OCI-LY1 (cell line): ENCODE measurements at regions not wholly inside any gene's neighbourhood (a gene's known extent, or its start where the extent isn't known, plus 50 kb on each side); places are given as distances from the start of the nearest gene placed in this dataset.

ENCODE experiments used
- H2AFZ ChIP-seq: fragments of 200-600 bp; sonication (generic), shearing (Covaris generic); 2 replicates; pipeline ENCODE4 v1.6.0; 2014; ENCODE audit warnings: antibody characterized with exemption, mild to moderate bottlenecking, low read length
- H3F3A ChIP-seq: fragments of 200-600 bp; sonication (generic), shearing (Covaris generic); 2 replicates; pipeline ENCODE4 v1.6.0; 2014; ENCODE audit warnings: mild to moderate bottlenecking, antibody characterized with exemption, low read length, moderate library complexity; ENCODE audit not compliant: insufficient read depth
- H3K27ac ChIP-seq: fragments of 200-600 bp; sonication (generic); 2 replicates; pipeline ENCODE4 v1.5.1; 2014; ENCODE audit warnings: low read length, mixed run types, mild to moderate bottlenecking, low read depth; ENCODE audit not compliant: poor library complexity, severe bottlenecking
- H3K27me3 ChIP-seq: fragments of 200-600 bp; sonication (generic); 2 replicates; pipeline ENCODE4 v1.6.0; 2014; ENCODE audit warnings: antibody characterized with exemption, mild to moderate bottlenecking, low read length, moderate library complexity; ENCODE audit not compliant: insufficient read depth
- H3K36me3 ChIP-seq: fragments of 200-600 bp; sonication (generic); 2 replicates; pipeline ENCODE4 v1.6.1; 2014; ENCODE audit warnings: mild to moderate bottlenecking, antibody characterized with exemption, low read length, moderate library complexity, mixed read lengths; ENCODE audit not compliant: insufficient read depth
- H3K4me1 ChIP-seq: fragments of 200-600 bp; sonication (generic); 2 replicates; pipeline ENCODE4 v1.5.1; 2014; ENCODE audit warnings: mild to moderate bottlenecking, low read length, moderate library complexity; ENCODE audit not compliant: insufficient read depth, severe bottlenecking
- H3K4me2 ChIP-seq: fragments of 200-600 bp; sonication (generic), shearing (Covaris generic); 2 replicates; pipeline ENCODE4 v1.6.1; 2014; ENCODE audit warnings: low read length
- H3K4me3 ChIP-seq: fragments of 200-600 bp; sonication (generic); 2 replicates; pipeline ENCODE4 v1.5.1; 2014; ENCODE audit warnings: low read length, low read depth, mild to moderate bottlenecking, mixed read lengths; ENCODE audit not compliant: poor library complexity, severe bottlenecking
- H3K79me2 ChIP-seq: fragments of 200-600 bp; shearing (Covaris generic); 2 replicates; pipeline ENCODE4 v1.6.1; 2016; ENCODE audit warnings: mixed run types, low read length, mixed read lengths; ENCODE audit not compliant: insufficient read depth
- H3K9ac ChIP-seq: fragments of 200-600 bp; sonication (generic), shearing (Covaris generic); 2 replicates; pipeline ENCODE4 v1.6.1; 2014; ENCODE audit warnings: mild to moderate bottlenecking, low read length, mixed read lengths
- H3K9me2 ChIP-seq: fragments of 200-600 bp; sonication (generic), shearing (Covaris generic); 2 replicates; pipeline ENCODE4 v1.6.1; 2014; ENCODE audit warnings: low read depth, mild to moderate bottlenecking, low read length, mixed read lengths
- H3K9me3 ChIP-seq: fragments of 200-600 bp; shearing (Covaris generic); 2 replicates; pipeline ENCODE4 v1.6.1; 2014; ENCODE audit warnings: low read length, mixed read lengths
- H4K20me1 ChIP-seq: fragments of 200-600 bp; sonication (generic), shearing (Covaris generic); 2 replicates; pipeline ENCODE4 v1.6.0; 2016; ENCODE audit warnings: mild to moderate bottlenecking, low read length; ENCODE audit not compliant: insufficient read depth
- CTCF ChIP-seq: fragments of 200-600 bp; sonication (generic), shearing (Covaris generic); IDR thresholded peaks from 2 replicates; pipeline ENCODE4 v1.5.1; 2017; ENCODE audit warnings: mild to moderate bottlenecking, antibody characterized with exemption, low read length, moderate library complexity, mixed read lengths
- EZH2 ChIP-seq: fragments of 200-600 bp; sonication (generic), shearing (Covaris generic); IDR thresholded peaks from 2 replicates; pipeline ENCODE4 v1.8.0; 2017; ENCODE audit warnings: borderline replicate concordance, mixed run types, mild to moderate bottlenecking, antibody characterized with exemption, low read length, moderate library complexity, mixed read lengths

DNA sequence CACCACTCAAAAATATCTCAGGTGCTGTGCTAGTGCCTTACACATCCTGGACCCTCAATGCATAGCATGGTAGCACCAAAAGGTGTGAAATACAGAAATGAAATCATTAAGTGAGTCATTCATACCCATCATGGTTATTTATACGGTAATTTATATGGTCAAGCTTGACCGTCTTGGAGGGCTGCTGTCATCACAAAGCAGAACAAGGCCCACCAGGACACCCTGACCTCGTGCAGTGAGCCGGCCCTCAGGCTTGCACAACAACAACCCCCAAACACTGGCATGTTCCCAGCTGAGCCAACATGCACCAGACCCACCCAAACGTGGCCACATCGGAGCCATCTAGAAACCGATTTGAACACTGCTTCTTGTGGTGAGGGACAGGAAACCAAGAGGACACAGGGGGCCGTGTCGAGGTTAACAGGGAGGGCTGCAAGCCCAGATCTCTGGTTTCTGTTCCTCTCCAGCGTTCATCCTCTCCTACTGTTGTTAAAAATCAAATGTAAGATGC lies 378.5 kb upstream of the ID2 start:
- H3K4me3 ChIP-seq = no peak overlapping the region
- no peaks in the 10 kb centered on the region for H3K9me2 ChIP-seq
- H3K9ac ChIP-seq = no peak overlapping the region
- no peaks in the 10 kb centered on the region for H3K9me3 ChIP-seq
- no peaks in the 10 kb centered on the region for H3K36me3 ChIP-seq
- no peaks in the 10 kb centered on the region for H3K79me2 ChIP-seq
- H2AFZ ChIP-seq = no peak overlapping the region
- H3F3A ChIP-seq = no peaks in the 10 kb centered on the region
- H3K4me1 ChIP-seq = peaks cover 32% of the 10 kb centered on the region
- H3K4me2 ChIP-seq = no peak overlapping the region; the same call in 1 of the 2 replicates
- no peak overlapping the region for H3K27ac ChIP-seq
- no peaks in the 10 kb centered on the region for H3K27me3 ChIP-seq
- TF ChIP-seq EZH2 (no peak), CTCF (peak; percentile 28; the same call in 1 of the 2 replicates)
- H4K20me1 ChIP-seq = no peaks in the 10 kb centered on the region

DNA sequence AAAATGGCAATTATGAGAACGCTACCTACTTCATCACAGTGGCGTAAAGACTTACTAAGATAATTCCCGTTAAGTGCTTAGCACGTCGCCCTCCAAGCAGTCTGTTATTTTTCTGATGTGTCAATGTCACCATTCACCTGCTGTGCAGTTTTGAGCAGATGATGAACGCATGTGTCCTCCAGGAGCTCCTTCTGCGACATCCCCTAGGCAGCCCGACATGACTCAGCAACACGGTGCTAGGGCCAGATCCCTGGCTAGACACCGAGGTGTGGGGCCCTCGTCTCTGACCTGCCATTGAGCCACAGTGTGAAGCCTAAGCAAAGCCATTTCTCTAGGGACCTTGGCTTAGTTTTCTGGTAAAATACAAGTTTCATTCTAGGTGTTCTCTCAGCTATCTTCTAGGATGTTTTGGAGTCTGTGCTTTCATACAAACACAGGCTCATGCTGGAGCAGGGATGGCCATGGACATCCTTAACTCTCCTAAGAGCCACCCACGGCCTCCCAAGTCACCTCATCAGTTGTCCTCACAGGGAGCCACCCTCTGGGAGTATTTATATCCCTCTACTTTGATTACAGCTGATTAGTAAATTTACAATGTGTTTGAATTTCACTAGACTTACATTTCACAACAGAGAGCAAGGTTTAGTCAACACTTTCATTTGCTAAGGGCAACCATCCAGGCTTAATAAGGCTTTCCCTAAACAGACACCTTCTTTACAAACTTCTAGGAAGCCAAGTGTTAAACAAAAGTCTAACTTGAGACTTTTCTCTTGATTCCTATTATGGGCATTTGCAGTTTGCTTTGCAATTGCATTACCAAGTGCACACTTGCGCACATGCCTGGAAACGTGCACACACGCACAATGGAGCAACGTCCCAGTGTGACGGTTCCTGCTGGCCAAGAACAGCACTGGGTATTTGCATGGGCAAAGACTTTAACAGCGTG lies 376.8 kb upstream of the ID2 start:
- no peak overlapping the region for H3K27ac ChIP-seq
- no peaks in the 10 kb centered on the region for H3F3A ChIP-seq
- no peak overlapping the region for H3K9ac ChIP-seq
- H4K20me1 ChIP-seq = no peaks in the 10 kb centered on the region
- H3K9me2 ChIP-seq = no peaks in the 10 kb centered on the region
- no peak overlapping the region for H3K4me3 ChIP-seq
- H3K36me3 ChIP-seq = no peaks in the 10 kb centered on the region
- no peaks in the 10 kb centered on the region for H3K9me3 ChIP-seq
- H3K4me2 ChIP-seq = no peak overlapping the region
- H2AFZ ChIP-seq = no peak overlapping the region
- no peaks in the 10 kb centered on the region for H3K79me2 ChIP-seq
- no peaks in the 10 kb centered on the region for H3K27me3 ChIP-seq
- TF ChIP-seq CTCF = no peak
- no peak for TF ChIP-seq EZH2
- peaks cover 29% of the 10 kb centered on the region for H3K4me1 ChIP-seq

DNA sequence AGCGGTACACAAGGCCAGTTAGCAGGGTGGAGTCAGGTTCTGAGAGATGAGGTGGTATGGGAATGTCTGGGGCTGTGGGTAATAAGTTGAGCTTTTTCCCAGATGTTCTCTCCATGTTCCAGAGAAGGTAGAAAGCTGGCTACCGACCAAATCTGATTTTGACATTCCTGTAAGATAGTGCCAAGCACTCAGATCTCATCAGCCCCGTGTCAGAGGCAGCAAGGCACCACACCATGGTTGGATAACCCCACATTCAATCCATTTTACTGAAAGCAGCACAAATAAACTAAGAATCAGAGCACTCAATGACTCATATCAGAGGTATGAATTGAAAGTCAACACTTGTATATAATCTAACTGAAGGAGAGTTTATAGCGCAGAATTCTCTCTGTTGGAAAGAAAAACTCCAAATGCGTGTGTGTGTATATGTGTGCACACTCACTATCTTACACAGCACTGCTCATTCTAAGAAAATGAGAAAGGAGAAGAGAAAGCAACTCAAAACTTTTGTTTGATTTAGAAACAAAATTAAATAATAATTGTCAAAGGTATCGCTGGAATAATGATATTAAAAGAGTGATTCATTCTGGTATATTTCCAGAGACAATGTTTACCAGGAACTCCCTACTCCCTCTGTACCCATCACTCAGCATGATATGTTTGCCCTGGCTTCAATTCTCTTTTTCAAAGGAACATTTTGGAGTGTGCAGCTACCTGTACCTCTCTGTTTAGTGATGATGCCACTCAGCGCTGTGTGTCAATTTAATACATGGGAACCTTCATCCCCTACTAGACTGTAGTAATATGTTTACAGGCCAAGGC lies 375.1 kb upstream of the ID2 start:
- TF ChIP-seq CTCF (no peak), EZH2 (no peak)
- no peaks in the 10 kb centered on the region for H3K36me3 ChIP-seq
- H3K4me3 ChIP-seq = no peak overlapping the region
- H3K9me3 ChIP-seq = no peaks in the 10 kb centered on the region
- no peaks in the 10 kb centered on the region for H4K20me1 ChIP-seq
- H3K27me3 ChIP-seq = no peaks in the 10 kb centered on the region
- H3K4me2 ChIP-seq = no peak overlapping the region
- H3K9ac ChIP-seq = no peak overlapping the region
- no peaks in the 10 kb centered on the region for H3K9me2 ChIP-seq
- H3F3A ChIP-seq = no peaks in the 10 kb centered on the region
- no peaks in the 10 kb centered on the region for H3K79me2 ChIP-seq
- peaks cover 40% of the 10 kb centered on the region for H3K4me1 ChIP-seq
- no peak overlapping the region for H2AFZ ChIP-seq
- no peak overlapping the region for H3K27ac ChIP-seq
